HEK293T (cell line): ENCODE measurements at regions not wholly inside any gene's neighbourhood (a gene's known extent, or its start where the extent isn't known, plus 50 kb on each side); places are given as distances from the start of the nearest gene placed in this dataset.

Experiments
- CTCF ChIA-PET: fragments of 350-600 bp; formaldehyde crosslinking; extraction: SDS; loops from one replicate; lab custom pipeline; 2021; ENCODE audit warnings: antibody characterized with exemption, inconsistent platforms; lab: Yijun Ruan, JAX
- POLR2A ChIA-PET: fragments of 350-600 bp; formaldehyde crosslinking; extraction: SDS; loops from one replicate; lab custom pipeline; 2020; ENCODE audit warnings: antibody characterized with exemption, inconsistent platforms; lab: Yijun Ruan, JAX
- DNase-seq: peaks from one replicate; pipeline ENCODE4 v3.0.0; 2012; ENCODE audit warnings: mixed read lengths; ENCODE audit errors: extremely low spot score
- ARNT ChIP-seq: fragments of 450-650 bp; IDR thresholded peaks from 2 replicates; pipeline ENCODE4 v1.6.1; 2017; ENCODE audit warnings: mild to moderate bottlenecking
- BHLHE40 ChIP-seq: fragments of 450-650 bp; IDR thresholded peaks from 2 replicates; pipeline ENCODE4 v1.6.1; 2016; ENCODE audit warnings: mild to moderate bottlenecking, moderate library complexity, borderline replicate concordance
- CTBP1 ChIP-seq: fragments of 450-650 bp; IDR thresholded peaks from 2 replicates; pipeline ENCODE4 v1.6.1; 2016; ENCODE audit warnings: borderline replicate concordance
- ELF4 ChIP-seq: fragments of 450-650 bp; IDR thresholded peaks from 2 replicates; pipeline ENCODE4 v1.6.1; 2017; ENCODE audit warnings: antibody characterized with exemption
- FOXA1 ChIP-seq: fragments of 450-650 bp; IDR thresholded peaks from 2 replicates; pipeline ENCODE4 v1.6.1; 2016; ENCODE audit warnings: mild to moderate bottlenecking
- FOXK2 ChIP-seq: fragments of 450-650 bp; IDR thresholded peaks from 2 replicates; pipeline ENCODE4 v1.6.1; 2016; ENCODE audit warnings: mild to moderate bottlenecking
- FOXM1 ChIP-seq: fragments of 450-650 bp; IDR thresholded peaks from 2 replicates; pipeline ENCODE4 v1.6.1; 2017; ENCODE audit warnings: mild to moderate bottlenecking, borderline replicate concordance
- HDGF ChIP-seq: fragments of 450-650 bp; IDR thresholded peaks from 2 replicates; pipeline ENCODE4 v1.6.1; 2017; ENCODE audit warnings: antibody characterized with exemption, borderline replicate concordance
- L3MBTL2 ChIP-seq: fragments of 450-650 bp; conservative IDR thresholded peaks from 2 replicates; pipeline ENCODE4 v1.6.1; 2016; ENCODE audit warnings: mild to moderate bottlenecking
- LEF1 ChIP-seq: fragments of 450-650 bp; IDR thresholded peaks from 2 replicates; pipeline ENCODE4 v1.6.1; 2017; ENCODE audit warnings: mild to moderate bottlenecking, borderline replicate concordance
- NFRKB ChIP-seq: fragments of 450-650 bp; IDR thresholded peaks from 2 replicates; pipeline ENCODE4 v1.6.1; 2016; ENCODE audit warnings: mild to moderate bottlenecking, moderate library complexity
- PKNOX1 ChIP-seq: fragments of 450-650 bp; IDR thresholded peaks from 2 replicates; pipeline ENCODE4 v1.6.1; 2016
- SP1 ChIP-seq: fragments of 450-650 bp; IDR thresholded peaks from 2 replicates; pipeline ENCODE4 v1.6.1; 2017
- SUZ12 ChIP-seq: fragments of 450-650 bp; IDR thresholded peaks from 2 replicates; pipeline ENCODE4 v1.6.1; 2016; ENCODE audit warnings: mild to moderate bottlenecking
- TARDBP ChIP-seq: fragments of 450-650 bp; IDR thresholded peaks from 2 replicates; pipeline ENCODE4 v1.6.1; 2016
- ZNF384 ChIP-seq: fragments of 450-650 bp; IDR thresholded peaks from 2 replicates; pipeline ENCODE4 v1.6.1; 2016

DNA sequence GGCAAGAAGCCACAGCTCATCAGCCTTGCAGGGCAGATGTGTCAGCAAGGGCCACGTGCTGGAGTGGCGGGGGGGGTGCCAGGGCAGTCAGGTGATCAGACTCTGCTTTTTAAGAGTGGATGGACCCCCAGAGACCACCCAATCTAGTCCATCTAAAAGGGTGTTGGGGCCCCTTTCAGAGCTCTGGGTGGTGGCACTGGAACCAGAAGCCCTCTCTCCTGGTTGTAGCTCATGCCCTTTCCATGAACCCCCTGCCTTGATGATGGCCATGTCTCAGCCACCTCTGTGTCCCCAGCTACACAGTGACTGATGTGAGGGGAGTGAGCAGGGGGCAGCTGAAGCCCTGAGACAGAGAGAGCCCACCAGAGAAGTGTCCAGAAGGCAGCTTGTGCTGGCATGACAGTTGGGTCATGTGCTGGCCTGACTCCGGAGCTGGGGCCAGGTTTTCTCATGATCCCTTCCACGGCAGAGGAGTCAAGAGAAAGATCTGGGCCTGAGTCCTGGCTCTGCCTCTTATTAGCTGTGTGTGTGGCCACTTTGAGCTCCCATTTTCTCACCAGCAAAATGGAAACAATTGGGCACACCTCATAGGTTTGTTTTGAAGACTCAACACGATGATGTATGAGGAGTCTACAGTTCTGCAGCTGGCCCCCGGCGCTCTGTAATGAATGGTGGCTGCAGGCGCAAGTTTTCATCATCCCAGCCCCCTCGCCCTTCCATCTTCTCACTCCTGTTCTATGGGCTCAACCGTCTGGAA lies 195.7 kb downstream of the ZFP36L2 start:
- POLR2A ChIA-PET, result no interaction called here
- no peak for DNase-seq
- CTCF ChIA-PET, result interaction anchor here (0.5 kb wide), 1 partner anchor 11 kb away, joined by 3 read pairs; no protein-coding TSS in a partner anchor
- TF ChIP-seq ZNF384 (no peak), L3MBTL2 (no peak), BHLHE40 (no peak), FOXK2 (no peak), PKNOX1 (no peak), HDGF (no peak), TARDBP (no peak), FOXA1 (no peak), ELF4 (no peak), ARNT (no peak), FOXM1 (no peak), NFRKB (no peak), SUZ12 (no peak), LEF1 (no peak), CTBP1 (no peak), SP1 (no peak)

GRCh38 chr2:43029186-43029585 lies 197.2 kb downstream of the ZFP36L2 start:
- DNase-seq, result no peak
- ChIA-PET POLR2A (no interaction called here), CTCF (no interaction called here)
- no peak for TF ChIP-seq FOXA1
- TF ChIP-seq FOXM1, result no peak
- TF ChIP-seq TARDBP, result no peak
- no peak for TF ChIP-seq HDGF
- no peak for TF ChIP-seq BHLHE40
- no peak for TF ChIP-seq NFRKB
- no peak for TF ChIP-seq SUZ12
- no peak for TF ChIP-seq SP1
- no peak for TF ChIP-seq ZNF384
- no peak for TF ChIP-seq ELF4
- no peak for TF ChIP-seq LEF1
- TF ChIP-seq L3MBTL2, result no peak
- TF ChIP-seq PKNOX1, result no peak

DNA sequence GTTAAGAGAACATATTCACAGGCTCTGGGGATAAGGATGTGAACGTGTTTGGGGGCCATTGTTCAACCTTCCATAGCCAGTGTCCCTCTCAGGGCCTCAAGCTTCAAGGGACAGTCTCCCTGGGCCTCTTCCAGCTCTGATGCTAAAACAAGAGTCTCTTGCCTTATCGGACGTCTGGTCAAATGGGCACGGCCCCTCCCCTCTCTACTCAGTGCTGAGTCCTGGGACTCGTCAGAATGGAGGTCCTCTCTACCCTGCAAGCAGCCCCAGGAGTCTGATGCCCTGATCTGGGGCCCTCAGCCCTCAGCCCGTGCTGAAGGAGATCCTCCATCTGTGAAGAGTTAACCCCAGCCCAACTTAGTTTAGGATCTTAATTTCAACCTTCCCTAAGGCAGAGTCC lies 198.2 kb downstream of the ZFP36L2 start:
- TF ChIP-seq L3MBTL2, result no peak
- TF ChIP-seq BHLHE40, result no peak
- TF ChIP-seq TARDBP, result no peak
- TF ChIP-seq SP1, result no peak
- TF ChIP-seq ZNF384, result no peak
- no peak for TF ChIP-seq NFRKB
- TF ChIP-seq SUZ12, result no peak
- TF ChIP-seq FOXK2, result no peak
- no peak for TF ChIP-seq ARNT
- TF ChIP-seq FOXM1, result no peak
- TF ChIP-seq LEF1, result no peak
- no peak for DNase-seq
- ChIA-PET CTCF (interaction anchor here (0.9 kb wide), 1 partner anchor 14 kb away, joined by 3 read pairs; no protein-coding TSS in a partner anchor), POLR2A (no interaction called here)

GRCh38 chr2:43027097-43027873 lies 199.1 kb downstream of the ZFP36L2 start:
- ChIA-PET CTCF (interaction anchor here (0.9 kb wide), 1 partner anchor 14 kb away, joined by 3 read pairs; no protein-coding TSS in a partner anchor), POLR2A (no interaction called here)
- TF ChIP-seq LEF1 (no peak), SP1 (no peak), FOXA1 (no peak), NFRKB (no peak), ELF4 (no peak), TARDBP (no peak), FOXK2 (no peak), BHLHE40 (no peak), SUZ12 (no peak), FOXM1 (no peak), ARNT (no peak), ZNF384 (no peak), HDGF (no peak), L3MBTL2 (no peak), PKNOX1 (no peak), CTBP1 (no peak)
- DNase-seq, result no peak

DNA sequence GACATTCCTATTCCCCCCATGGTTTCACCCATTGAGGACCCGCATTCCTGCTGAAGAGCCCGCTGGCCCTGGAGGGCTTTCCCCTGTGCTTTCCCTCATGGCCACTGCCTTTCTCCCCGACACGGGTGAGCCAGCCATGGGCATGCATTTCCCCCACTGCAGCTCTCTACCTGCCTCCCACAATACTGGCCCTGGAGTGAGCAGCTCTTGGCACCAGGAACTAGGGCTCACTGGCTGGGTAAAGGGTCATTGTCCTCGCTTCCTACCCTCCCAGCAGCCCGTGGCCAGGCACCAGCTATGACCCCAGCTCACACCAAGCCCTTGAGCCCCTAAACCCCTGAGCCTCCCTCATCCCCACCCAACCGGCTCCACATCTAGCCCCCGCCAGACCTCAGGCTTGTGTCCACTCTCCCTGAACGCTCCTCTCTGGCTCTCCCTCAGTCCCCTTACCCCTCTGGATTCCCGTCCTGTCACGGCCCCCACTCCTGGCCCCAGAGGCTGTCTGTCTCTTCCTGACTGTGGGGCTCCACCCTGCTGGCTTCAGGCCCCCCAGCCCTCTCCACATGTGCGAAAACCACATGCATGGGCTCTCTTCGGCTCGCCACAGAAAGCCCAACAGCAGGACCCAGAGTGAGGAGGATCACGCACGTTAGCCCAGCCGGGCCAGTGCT lies 199.8 kb downstream of the ZFP36L2 start:
- DNase-seq, result no peak
- ChIA-PET POLR2A (no interaction called here), CTCF (interaction anchor here (0.8 kb wide), 1 partner anchor 16 kb away, joined by 3 read pairs; no protein-coding TSS in a partner anchor)
- TF ChIP-seq FOXM1 (no peak), FOXA1 (no peak)
